ENCODE measurements at regions not wholly inside any gene's neighbourhood (a gene's known extent, or its start where the extent isn't known, plus 50 kb on each side); places are given as distances from the start of the nearest gene placed in this dataset.

GRCh38 chr2:21291426-21291825 lies 167.7 kb downstream of the TDRD15 start:
- DNase-seq (ENCODE audit: low spot score) (no peak), ATAC-seq (ENCODE audit: low FRiP score) (no peak)
- TF ChIP-seq CTCF (IDR thresholded peaks at IDR 0.05) = no peak

GRCh38 chr2:21294446-21294845 lies 170.7 kb downstream of the TDRD15 start:
- TF ChIP-seq CTCF (IDR thresholded peaks at IDR 0.05) = no peak
- ATAC-seq (ENCODE audit: low FRiP score) = no peak

GRCh38 chr2:21299411-21299810 lies 175.6 kb downstream of the TDRD15 start:
- DNase-seq (ENCODE audit: low spot score) = no peak
- ATAC-seq (ENCODE audit: low FRiP score) = no peak
- no peak for TF ChIP-seq CTCF (IDR thresholded peaks at IDR 0.05)

More at GRCh38 chr2:21294446-21294845, 170.7 kb downstream of the TDRD15 start:
- no peak for DNase-seq (ENCODE audit: low spot score)

GRCh38 chr2:21301871-21302455 lies 178.2 kb downstream of the TDRD15 start:
- no peak for DNase-seq (ENCODE audit: low spot score)
- no peak for ATAC-seq (ENCODE audit: low FRiP score)
- TF ChIP-seq CTCF (IDR thresholded peaks at IDR 0.05) = no peak

- no peak for TF ChIP-seq CTCF (IDR thresholded peaks at IDR 0.05)
- ATAC-seq (ENCODE audit: low FRiP score) (no peak), DNase-seq (ENCODE audit: low spot score) (no peak)
Measured at GRCh38 chr2:21303876-21304275, 180.1 kb downstream of the TDRD15 start.

GRCh38 chr2:21305581-21305980 lies 181.8 kb downstream of the TDRD15 start:
- TF ChIP-seq CTCF (IDR thresholded peaks at IDR 0.05) = no peak

GRCh38 chr2:21306235-21306634 lies 182.5 kb downstream of the TDRD15 start:
- no peak for TF ChIP-seq CTCF (IDR thresholded peaks at IDR 0.05)
- DNase-seq (ENCODE audit: low spot score) (no peak), ATAC-seq (ENCODE audit: low FRiP score) (no peak)

More at GRCh38 chr2:21305581-21305980, 181.8 kb downstream of the TDRD15 start:
- DNase-seq (ENCODE audit: low spot score) (no peak), ATAC-seq (ENCODE audit: low FRiP score) (no peak)

Data from omental fat pad (tissue), 3 donors.